Loucy (cell line): ENCODE measurements at regions not wholly inside any gene's neighbourhood (a gene's known extent, or its start where the extent isn't known, plus 50 kb on each side); places are given as distances from the start of the nearest gene placed in this dataset.

Source experiments
- CTCF ChIP-seq: fragments of 200-600 bp; sonication (generic); conservative IDR thresholded peaks from 2 replicates; pipeline ENCODE4 v1.5.1; 2014; ENCODE audit warnings: mild to moderate bottlenecking, antibody characterized with exemption, low read length
- EZH2phosphoT487 ChIP-seq: fragments of 200-600 bp; IDR thresholded peaks from 2 replicates; pipeline ENCODE4 v1.6.1; 2018; ENCODE audit warnings: antibody characterized with exemption, mild to moderate bottlenecking, moderate library complexity, borderline replicate concordance

- no peak for TF ChIP-seq CTCF
- no peak for TF ChIP-seq EZH2phosphoT487
These were observed 202.8 kb upstream of the MRPS30 start for GRCh38 chr5:44605926-44606325.
